Tibial nerve (tissue), 4 donors: ENCODE measurements at regions not wholly inside any gene's neighbourhood (a gene's known extent, or its start where the extent isn't known, plus 50 kb on each side); places are given as distances from the start of the nearest gene placed in this dataset.

Experiments
- DNase-seq, 2 donors: peaks; one replicate each; pipeline ENCODE4 v3.0.0-alpha.2; 2019; ENCODE audit warnings: low spot score in 2 of 2
- H3K27ac ChIP-seq, 4 donors: fragments of 200-600 bp; sonication (generic) in 3 of 4; one replicate each; pipeline ENCODE4 v1.5.1; 2017 to 2019; ENCODE audit warnings: mild to moderate bottlenecking in 1 of 4
- H3K27me3 ChIP-seq, 2 donors: fragments of 200-600 bp; sonication (generic) in 1 of 2; one replicate each; pipeline versions ENCODE4 v1.5.1 to v1.6.0; 2017 to 2019
- H3K36me3 ChIP-seq, 3 donors: fragments of 200-600 bp; sonication (generic); one replicate each; pipeline ENCODE4 v1.5.1; 2018 to 2019
- H3K4me1 ChIP-seq, 4 donors: fragments of 200-600 bp; sonication (generic) in 3 of 4; one replicate each; pipeline ENCODE4 v1.5.1; 2017 to 2019
- H3K4me3 ChIP-seq, 4 donors: fragments of 200-600 bp; sonication (generic) in 3 of 4; one replicate each; pipeline ENCODE4 v1.5.1; 2017 to 2019; ENCODE audit warnings: mild to moderate bottlenecking in 1 of 4, moderate library complexity in 1 of 4
- H3K9me3 ChIP-seq, 4 donors: fragments of 200-600 bp; sonication (generic) in 3 of 4; one replicate each; pipeline ENCODE4 v1.5.1; 2017 to 2019
- CTCF ChIP-seq, 5 experiments: fragments of 200-600 bp in 3 of 5; fragments of 450-650 bp in 2 of 5; sonication (generic) in 3 of 5; IDR thresholded peaks; one replicate each; pipeline ENCODE4 v1.5.1; 2016 to 2019; ENCODE audit warnings: antibody characterized with exemption in 5 of 5, mild to moderate bottlenecking in 3 of 5, moderate library complexity in 2 of 5
- EP300 ChIP-seq, 2 donors: sonication (generic); formaldehyde crosslinking; IDR thresholded peaks; one replicate each; pipeline ENCODE4 v1.6.1; 2017; ENCODE audit warnings: antibody characterized with exemption in 2 of 2, mild to moderate bottlenecking in 1 of 2
- POLR2A ChIP-seq, 2 donors: fragments of 450-650 bp; IDR thresholded peaks; one replicate each; pipeline ENCODE4 v1.6.1; 2017; ENCODE audit warnings: antibody characterized with exemption in 2 of 2, mild to moderate bottlenecking in 2 of 2, moderate library complexity in 2 of 2
- WGBS, 2 donors: methylation state at CpG; one replicate each; pipeline ENCODE4 v1.1.5; 2018; 5-methylcytosine and 5-hydroxymethylcytosine counted together

GRCh38 chr3:109818081-109818480 lies 480.7 kb upstream of the DPPA4 start:
- DNase-seq, result no peak
- TF ChIP-seq POLR2A (IDR thresholded peaks at IDR 0.05) (no peak), CTCF (IDR thresholded peaks at IDR 0.05) (no peak), EP300 (IDR thresholded peaks at IDR 0.05) (no peak)
- H3K36me3 ChIP-seq, result no peaks in the 10 kb centered on the region
- H3K4me3 ChIP-seq, result no peak overlapping the region
- H3K27me3 ChIP-seq, result no peaks in the 10 kb centered on the region
- no peaks in the 10 kb centered on the region for H3K9me3 ChIP-seq
- H3K27ac ChIP-seq, result no peak overlapping the region
- WGBS, 2 donors, result 10 to 27% methylated on average over 3 of the region's 3 CpGs
- no peaks in the 10 kb centered on the region for H3K4me1 ChIP-seq

GRCh38 chr3:109819734-109820133 lies 482.4 kb upstream of the DPPA4 start:
- 27 to 38% methylated on average over 6 of the region's 6 CpGs for WGBS, 2 donors
- no peak overlapping the region for H3K4me3 ChIP-seq

GRCh38 chr3:109825971-109826810 lies 488.8 kb upstream of the DPPA4 start:
- no peak for DNase-seq
- no peak overlapping the region for H3K27ac ChIP-seq
- no peak overlapping the region for H3K4me3 ChIP-seq
- H3K4me1 ChIP-seq, result no peaks in the 10 kb centered on the region
- no peaks in the 10 kb centered on the region for H3K9me3 ChIP-seq
- TF ChIP-seq CTCF (IDR thresholded peaks at IDR 0.05), result no peak
- TF ChIP-seq EP300 (IDR thresholded peaks at IDR 0.05), result no peak
- TF ChIP-seq POLR2A (IDR thresholded peaks at IDR 0.05), result no peak
- 71 to 73% methylated on average over 7 of the region's 7 CpGs for WGBS, 2 donors
- no peaks in the 10 kb centered on the region for H3K27me3 ChIP-seq
- no peaks in the 10 kb centered on the region for H3K36me3 ChIP-seq

More at GRCh38 chr3:109819734-109820133, 482.4 kb upstream of the DPPA4 start:
- no peak for DNase-seq
- Histone ChIP-seq H3K27me3 (no peaks in the 10 kb centered on the region), H3K9me3 (no peaks in the 10 kb centered on the region), H3K4me1 (no peaks in the 10 kb centered on the region), H3K36me3 (no peaks in the 10 kb centered on the region), H3K27ac (no peak overlapping the region)
- no peak for TF ChIP-seq EP300 (IDR thresholded peaks at IDR 0.05)
- no peak for TF ChIP-seq POLR2A (IDR thresholded peaks at IDR 0.05)
- TF ChIP-seq CTCF (IDR thresholded peaks at IDR 0.05), result no peak

- TF ChIP-seq CTCF (IDR thresholded peaks at IDR 0.05), result no peak
- TF ChIP-seq POLR2A (IDR thresholded peaks at IDR 0.05), result no peak
- no peak for TF ChIP-seq EP300 (IDR thresholded peaks at IDR 0.05)
- Histone ChIP-seq H3K4me3 (no peak overlapping the region), H3K9me3 (no peaks in the 10 kb centered on the region), H3K36me3 (no peaks in the 10 kb centered on the region), H3K27ac (no peak overlapping the region), H3K4me1 (no peaks in the 10 kb centered on the region), H3K27me3 (no peaks in the 10 kb centered on the region)
- WGBS, 2 donors, result 60 to 69% methylated on average over 9 of the region's 9 CpGs
- no peak for DNase-seq
These were observed 494.1 kb upstream of the DPPA4 start for GRCh38 chr3:109831403-109831802.

GRCh38 chr3:109835958-109836357 lies 498.6 kb upstream of the DPPA4 start:
- H3K4me3 ChIP-seq, result no peak overlapping the region
- no peaks in the 10 kb centered on the region for H3K36me3 ChIP-seq
- DNase-seq, result no peak
- no peaks in the 10 kb centered on the region for H3K27me3 ChIP-seq
- no peaks in the 10 kb centered on the region for H3K4me1 ChIP-seq
- no peak for TF ChIP-seq CTCF (IDR thresholded peaks at IDR 0.05)
- no peak for TF ChIP-seq EP300 (IDR thresholded peaks at IDR 0.05)
- no peak for TF ChIP-seq POLR2A (IDR thresholded peaks at IDR 0.05)
- no peak overlapping the region for H3K27ac ChIP-seq
- WGBS, 2 donors, result 83 to 86% methylated on average over 1 of the region's 1 CpG
- H3K9me3 ChIP-seq, result no peaks in the 10 kb centered on the region
